ENCODE measurements at regions not wholly inside any gene's neighbourhood (a gene's known extent, or its start where the extent isn't known, plus 50 kb on each side); places are given as distances from the start of the nearest gene placed in this dataset.

DNA sequence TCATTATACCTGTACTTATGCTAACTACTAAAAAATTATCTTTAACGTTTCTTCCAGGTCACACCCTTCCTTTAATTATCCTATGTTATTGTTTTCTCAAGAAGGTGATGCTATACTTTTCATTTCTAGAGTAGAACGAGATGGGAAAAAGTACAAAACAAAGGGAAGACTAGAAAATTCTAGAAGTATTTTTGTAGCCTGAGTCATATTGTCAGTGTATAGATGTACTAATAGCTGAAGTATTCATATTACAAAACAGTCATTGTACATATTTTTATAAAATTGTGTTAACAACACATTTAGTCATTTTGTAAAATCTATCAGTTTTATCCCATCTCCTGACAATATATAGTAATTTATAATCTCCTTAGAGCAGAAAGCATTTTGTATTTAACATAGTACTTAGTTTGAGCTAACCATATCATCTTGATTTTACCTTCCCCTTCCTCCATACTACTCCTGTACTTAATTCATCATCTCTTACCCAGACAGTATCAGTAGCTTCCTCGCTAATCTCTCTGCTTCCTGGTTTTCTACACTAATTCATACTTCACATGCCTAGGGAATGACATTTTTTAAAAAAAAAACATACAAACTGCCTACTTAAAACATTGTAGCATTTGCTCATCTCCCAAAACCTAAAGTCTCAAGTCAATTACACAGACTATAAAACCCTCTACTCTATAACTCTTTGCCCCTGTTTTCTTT is 920.9 kb downstream of the RPS29 start:
- ChIA-PET CTCF (no interaction called here), POLR2A (ENCODE audit: unreplicated experiment) (no interaction called here)
- Histone ChIP-seq H3K9ac (ENCODE audit: low read length) (no peak overlapping the region), H3K27ac (ENCODE audit: low read length) (no peak overlapping the region), H3K4me3 (ENCODE audit: low read length) (no peak overlapping the region), H2AFZ (ENCODE audit: low read length) (no peak overlapping the region), H3F3A (ENCODE audit: low read length, unreplicated experiment) (no peaks in the 10 kb centered on the region), H3K79me2 (ENCODE audit: low read length) (no peaks in the 10 kb centered on the region), H3K9me3 (ENCODE audit: low read length) (peaks cover 5% of the 10 kb centered on the region; the same call in 1 of the 2 replicates), H3K27me3 (ENCODE audit: low read length) (no peaks in the 10 kb centered on the region), H3K9me2 (replicated peaks; ENCODE audit: low read length) (no peaks in the 10 kb centered on the region), H3K36me3 (ENCODE audit: low read depth, low read length) (no peaks in the 10 kb centered on the region), H4K20me1 (ENCODE audit: low read length) (no peaks in the 10 kb centered on the region), H3K4me1 (ENCODE audit: insufficient read depth, low read length) (no peaks in the 10 kb centered on the region), H3K4me2 (ENCODE audit: low read length) (no peak overlapping the region)
- DNase-seq (peak; percentile 11), ATAC-seq (no peak)
- TF ChIP-seq EZH2 (IDR thresholded peaks at IDR 0.05; ENCODE audit: low read length, unreplicated experiment) (no peak), EZH2phosphoT487 (IDR thresholded peaks at IDR 0.05; ENCODE audit: borderline replicate concordance, low read length) (no peak)
- TF ChIP-seq, protein P1, sequence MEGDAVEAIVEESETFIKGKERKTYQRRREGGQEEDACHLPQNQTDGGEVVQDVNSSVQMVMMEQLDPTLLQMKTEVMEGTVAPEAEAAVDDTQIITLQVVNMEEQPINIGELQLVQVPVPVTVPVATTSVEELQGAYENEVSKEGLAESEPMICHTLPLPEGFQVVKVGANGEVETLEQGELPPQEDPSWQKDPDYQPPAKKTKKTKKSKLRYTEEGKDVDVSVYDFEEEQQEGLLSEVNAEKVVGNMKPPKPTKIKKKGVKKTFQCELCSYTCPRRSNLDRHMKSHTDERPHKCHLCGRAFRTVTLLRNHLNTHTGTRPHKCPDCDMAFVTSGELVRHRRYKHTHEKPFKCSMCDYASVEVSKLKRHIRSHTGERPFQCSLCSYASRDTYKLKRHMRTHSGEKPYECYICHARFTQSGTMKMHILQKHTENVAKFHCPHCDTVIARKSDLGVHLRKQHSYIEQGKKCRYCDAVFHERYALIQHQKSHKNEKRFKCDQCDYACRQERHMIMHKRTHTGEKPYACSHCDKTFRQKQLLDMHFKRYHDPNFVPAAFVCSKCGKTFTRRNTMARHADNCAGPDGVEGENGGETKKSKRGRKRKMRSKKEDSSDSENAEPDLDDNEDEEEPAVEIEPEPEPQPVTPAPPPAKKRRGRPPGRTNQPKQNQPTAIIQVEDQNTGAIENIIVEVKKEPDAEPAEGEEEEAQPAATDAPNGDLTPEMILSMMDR (conservative IDR thresholded peaks at IDR 0.05; ENCODE audit: low read depth, low read length) = no peak
- BruUV-seq (replicated peaks) = no TSS peak
- intact Hi-C loops (cut with micrococcal nuclease) = no loop called here

DNA sequence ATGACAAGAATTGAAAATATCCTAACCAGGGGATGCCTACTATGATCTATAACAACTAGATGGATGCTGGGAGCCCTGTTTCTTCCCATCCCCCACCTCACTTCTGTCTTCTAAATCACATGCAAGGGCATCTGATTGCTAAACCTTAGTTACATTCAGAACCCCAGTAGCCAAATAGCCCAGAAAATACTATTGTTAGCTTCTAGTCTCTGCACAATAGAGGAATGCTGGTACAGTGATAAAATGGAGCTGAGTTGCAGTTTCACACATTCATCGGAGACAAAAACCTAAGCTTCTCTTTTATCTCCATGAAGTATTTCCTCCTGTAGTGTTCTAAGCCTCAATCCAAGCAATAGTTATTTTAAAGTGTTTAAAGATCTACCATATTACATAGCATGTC is 942.9 kb downstream of the RPS29 start:
- H3K27me3 ChIP-seq (ENCODE audit: low read length) = no peaks in the 10 kb centered on the region
- H3K4me3 ChIP-seq (ENCODE audit: low read length) = no peak overlapping the region
- H3K36me3 ChIP-seq (ENCODE audit: low read depth, low read length) = no peaks in the 10 kb centered on the region
- no peak for DNase-seq
- POLR2A ChIA-PET (ENCODE audit: unreplicated experiment) = no interaction called here
- ATAC-seq = no peak
- no peaks in the 10 kb centered on the region for H4K20me1 ChIP-seq (ENCODE audit: low read length)
- TF ChIP-seq, protein P1 (conservative IDR thresholded peaks at IDR 0.05; ENCODE audit: low read depth, low read length) = no peak
- TF ChIP-seq EZH2 (IDR thresholded peaks at IDR 0.05; ENCODE audit: low read length, unreplicated experiment) (no peak), EZH2phosphoT487 (IDR thresholded peaks at IDR 0.05; ENCODE audit: borderline replicate concordance, low read length) (no peak)
- H3K27ac ChIP-seq (ENCODE audit: low read length) = no peak overlapping the region
- no peaks in the 10 kb centered on the region for H3K79me2 ChIP-seq (ENCODE audit: low read length)
- BruUV-seq (replicated peaks) = no TSS peak
- H3K4me2 ChIP-seq (ENCODE audit: low read length) = no peak overlapping the region
- H3K9me3 ChIP-seq (ENCODE audit: low read length) = no peaks in the 10 kb centered on the region
- H3F3A ChIP-seq (ENCODE audit: low read length, unreplicated experiment) = no peaks in the 10 kb centered on the region
- CTCF ChIA-PET = no interaction called here
- intact Hi-C loops (cut with micrococcal nuclease) = no loop called here
- H2AFZ ChIP-seq (ENCODE audit: low read length) = no peak overlapping the region
- H3K4me1 ChIP-seq (ENCODE audit: insufficient read depth, low read length) = no peaks in the 10 kb centered on the region
- no peaks in the 10 kb centered on the region for H3K9me2 ChIP-seq (replicated peaks; ENCODE audit: low read length)
- H3K9ac ChIP-seq (ENCODE audit: low read length) = no peak overlapping the region

DNA sequence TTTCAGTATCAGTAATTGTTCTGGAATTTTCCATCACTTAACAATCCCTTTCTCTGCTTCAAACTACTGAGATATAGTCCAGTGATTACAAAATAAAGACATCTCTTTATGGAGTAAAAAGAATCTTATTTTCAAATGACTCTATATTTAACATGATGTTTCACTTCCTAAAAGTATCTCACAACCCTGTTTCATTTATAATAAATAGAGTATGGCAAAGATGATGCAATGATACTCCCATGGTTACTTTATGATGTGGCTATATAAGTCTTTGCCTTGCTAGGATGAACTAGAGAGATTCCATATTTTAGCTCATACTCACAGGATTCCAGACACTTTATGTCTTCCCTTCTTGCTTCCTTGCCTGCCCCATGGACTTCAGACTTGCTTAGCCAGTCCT is 953.5 kb upstream of the MDGA2 start:
- no TSS peak for BruUV-seq (replicated peaks)
- Histone ChIP-seq H3K79me2 (ENCODE audit: low read length) (no peaks in the 10 kb centered on the region), H3K4me1 (ENCODE audit: insufficient read depth, low read length) (no peaks in the 10 kb centered on the region), H3K9me3 (ENCODE audit: low read length) (no peaks in the 10 kb centered on the region), H3K4me2 (ENCODE audit: low read length) (no peak overlapping the region), H4K20me1 (ENCODE audit: low read length) (no peaks in the 10 kb centered on the region), H2AFZ (ENCODE audit: low read length) (no peak overlapping the region), H3K9me2 (replicated peaks; ENCODE audit: low read length) (no peaks in the 10 kb centered on the region), H3K27ac (ENCODE audit: low read length) (no peak overlapping the region), H3K36me3 (ENCODE audit: low read depth, low read length) (no peaks in the 10 kb centered on the region), H3F3A (ENCODE audit: low read length, unreplicated experiment) (no peaks in the 10 kb centered on the region), H3K9ac (ENCODE audit: low read length) (no peak overlapping the region), H3K27me3 (ENCODE audit: low read length) (0 out of 2 replicates have a peak, but pooled peaks cover 4% of the 10 kb centered on the region), H3K4me3 (ENCODE audit: low read length) (no peak overlapping the region)
- ChIA-PET CTCF (no interaction called here), POLR2A (ENCODE audit: unreplicated experiment) (no interaction called here)
- TF ChIP-seq EZH2phosphoT487 (IDR thresholded peaks at IDR 0.05; ENCODE audit: borderline replicate concordance, low read length) (no peak), EZH2 (IDR thresholded peaks at IDR 0.05; ENCODE audit: low read length, unreplicated experiment) (no peak)
- TF ChIP-seq, protein P1 (conservative IDR thresholded peaks at IDR 0.05; ENCODE audit: low read depth, low read length) = no peak
- intact Hi-C loops (cut with micrococcal nuclease) = no loop called here
- no peak for DNase-seq
- ATAC-seq = no peak
